Spleen (tissue), 7 donors: ENCODE measurements at regions not wholly inside any gene's neighbourhood (a gene's known extent, or its start where the extent isn't known, plus 50 kb on each side); places are given as distances from the start of the nearest gene placed in this dataset.

Experiments used
- POLR2A ChIP-seq, 3 donors: fragments of 450-650 bp; IDR thresholded peaks; one replicate each; pipeline ENCODE4 v1.5.1; 2017; ENCODE audit warnings: antibody characterized with exemption in 3 of 3, mild to moderate bottlenecking in 1 of 3
- TF ChIP-seq, protein P1 (sequence below), 11 experiments: fragments of 200-600 bp in 7 of 11; fragments of 450-650 bp in 4 of 11; sonication (generic) in 4 of 11; IDR thresholded peaks in 8 of 11; conservative IDR thresholded peaks in 3 of 11; 1 replicate in 7 of 11; 2 replicates in 4 of 11; pipeline versions ENCODE4 v1.4.0 to v1.8.0; 2016 to 2021; ENCODE audit warnings: antibody characterized with exemption in 11 of 11, inconsistent platforms in 4 of 11, mild to moderate bottlenecking in 1 of 11
- donor health status: DM: no; HTN: no; CAD: no; lungs with moderate emphysema.
- donor health status: DM: no; HTN: no; CAD: no.
- donor health status: DM: no; HTN: no; CAD: no.

DNA sequence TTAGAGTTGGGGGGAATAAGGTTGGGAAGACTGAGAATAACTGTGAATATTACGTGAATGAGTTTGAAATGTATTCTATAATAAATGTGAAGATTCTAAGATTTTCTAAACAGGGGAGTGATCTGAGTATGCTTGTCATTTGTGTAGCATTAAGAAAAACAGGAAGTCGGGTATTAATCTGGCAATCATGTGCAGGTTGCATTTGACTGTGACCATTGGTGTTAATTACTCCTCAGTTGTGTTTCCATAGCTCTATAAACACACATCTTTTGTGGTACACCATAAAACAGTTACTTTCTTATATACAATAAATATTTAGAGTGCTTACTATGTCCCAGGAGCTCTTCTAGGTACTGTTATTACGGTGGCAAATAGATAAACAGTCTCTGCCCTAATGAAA lies 434.4 kb upstream of the PDE3A start:
- TF ChIP-seq, protein P1, sequence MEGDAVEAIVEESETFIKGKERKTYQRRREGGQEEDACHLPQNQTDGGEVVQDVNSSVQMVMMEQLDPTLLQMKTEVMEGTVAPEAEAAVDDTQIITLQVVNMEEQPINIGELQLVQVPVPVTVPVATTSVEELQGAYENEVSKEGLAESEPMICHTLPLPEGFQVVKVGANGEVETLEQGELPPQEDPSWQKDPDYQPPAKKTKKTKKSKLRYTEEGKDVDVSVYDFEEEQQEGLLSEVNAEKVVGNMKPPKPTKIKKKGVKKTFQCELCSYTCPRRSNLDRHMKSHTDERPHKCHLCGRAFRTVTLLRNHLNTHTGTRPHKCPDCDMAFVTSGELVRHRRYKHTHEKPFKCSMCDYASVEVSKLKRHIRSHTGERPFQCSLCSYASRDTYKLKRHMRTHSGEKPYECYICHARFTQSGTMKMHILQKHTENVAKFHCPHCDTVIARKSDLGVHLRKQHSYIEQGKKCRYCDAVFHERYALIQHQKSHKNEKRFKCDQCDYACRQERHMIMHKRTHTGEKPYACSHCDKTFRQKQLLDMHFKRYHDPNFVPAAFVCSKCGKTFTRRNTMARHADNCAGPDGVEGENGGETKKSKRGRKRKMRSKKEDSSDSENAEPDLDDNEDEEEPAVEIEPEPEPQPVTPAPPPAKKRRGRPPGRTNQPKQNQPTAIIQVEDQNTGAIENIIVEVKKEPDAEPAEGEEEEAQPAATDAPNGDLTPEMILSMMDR (IDR thresholded peaks at IDR 0.05 in 8 of 11, conservative IDR thresholded peaks at IDR 0.05 in 3 of 11): no peak
- no peak for TF ChIP-seq POLR2A (IDR thresholded peaks at IDR 0.05)
